ENCODE measurements at regions not wholly inside any gene's neighbourhood (a gene's known extent, or its start where the extent isn't known, plus 50 kb on each side); places are given as distances from the start of the nearest gene placed in this dataset.

- Histone ChIP-seq H3K9ac (ENCODE audit: low read depth in 1 of 2, low read length in 2 of 2) (no peak overlapping the region), H3K27me3 (ENCODE audit: control insufficient read depth in 1 of 2, insufficient read depth in 2 of 2, low read length in 2 of 2) (no peaks in the 10 kb centered on the region), H3K9me3 (ENCODE audit: control insufficient read depth in 1 of 2, low read length in 2 of 2) (no peaks in the 10 kb centered on the region), H3K27ac (ENCODE audit: low read depth, low read length) (peak overlapping the region; percentile 92), H3K4me3 (ENCODE audit: low read depth in 1 of 2, low read length in 2 of 2) (no peak overlapping the region), H3K36me3 (ENCODE audit: control insufficient read depth in 1 of 2, insufficient read depth in 2 of 2, low read length in 2 of 2) (no peaks in the 10 kb centered on the region), H3K4me1 (ENCODE audit: control insufficient read depth in 1 of 2, insufficient read depth in 2 of 2, low read length in 2 of 2) (peaks cover 60 to 63% of the 10 kb centered on the region in 2 donors)
Measured at GRCh38 chr1:234981758-234982157, 146.9 kb downstream of the TOMM20 start.

- peak overlapping the region; percentile 29 to 50 for H3K9ac ChIP-seq (ENCODE audit: low read depth in 1 of 2, low read length in 2 of 2)
- H3K27ac ChIP-seq (ENCODE audit: low read depth, low read length), result peak overlapping the region; percentile 92
- H3K36me3 ChIP-seq (ENCODE audit: control insufficient read depth in 1 of 2, insufficient read depth in 2 of 2, low read length in 2 of 2), result no peaks in the 10 kb centered on the region
- peak overlapping the region in 1 of 2 donors; percentile 19 for H3K4me3 ChIP-seq (ENCODE audit: low read depth in 1 of 2, low read length in 2 of 2)
- no peaks in the 10 kb centered on the region for H3K9me3 ChIP-seq (ENCODE audit: control insufficient read depth in 1 of 2, low read length in 2 of 2)
- no peaks in the 10 kb centered on the region for H3K27me3 ChIP-seq (ENCODE audit: control insufficient read depth in 1 of 2, insufficient read depth in 2 of 2, low read length in 2 of 2)
- peaks cover 66 to 68% of the 10 kb centered on the region in 2 donors for H3K4me1 ChIP-seq (ENCODE audit: control insufficient read depth in 1 of 2, insufficient read depth in 2 of 2, low read length in 2 of 2)
Measured at GRCh38 chr1:234980645-234981396, 147.8 kb downstream of the TOMM20 start.

GRCh38 chr1:234980291-234980644, 148.4 kb downstream of the TOMM20 start:
- Histone ChIP-seq H3K36me3 (ENCODE audit: control insufficient read depth in 1 of 2, insufficient read depth in 2 of 2, low read length in 2 of 2) (no peaks in the 10 kb centered on the region), H3K4me1 (ENCODE audit: control insufficient read depth in 1 of 2, insufficient read depth in 2 of 2, low read length in 2 of 2) (peaks cover 72 to 73% of the 10 kb centered on the region in 2 donors), H3K9ac (ENCODE audit: low read depth in 1 of 2, low read length in 2 of 2) (peak overlapping the region; percentile 29 to 50), H3K9me3 (ENCODE audit: control insufficient read depth in 1 of 2, low read length in 2 of 2) (no peaks in the 10 kb centered on the region), H3K4me3 (ENCODE audit: low read depth in 1 of 2, low read length in 2 of 2) (no peak overlapping the region), H3K27me3 (ENCODE audit: control insufficient read depth in 1 of 2, insufficient read depth in 2 of 2, low read length in 2 of 2) (no peaks in the 10 kb centered on the region), H3K27ac (ENCODE audit: low read depth, low read length) (peak overlapping the region; percentile 92)

GRCh38 chr1:234979296-234980279, 149.0 kb downstream of the TOMM20 start:
- Histone ChIP-seq H3K9me3 (ENCODE audit: control insufficient read depth in 1 of 2, low read length in 2 of 2) (no peaks in the 10 kb centered on the region), H3K36me3 (ENCODE audit: control insufficient read depth in 1 of 2, insufficient read depth in 2 of 2, low read length in 2 of 2) (no peaks in the 10 kb centered on the region), H3K27ac (ENCODE audit: low read depth, low read length) (peak overlapping the region; percentile 92), H3K4me3 (ENCODE audit: low read depth in 1 of 2, low read length in 2 of 2) (no peak overlapping the region), H3K4me1 (ENCODE audit: control insufficient read depth in 1 of 2, insufficient read depth in 2 of 2, low read length in 2 of 2) (peaks cover 74 to 77% of the 10 kb centered on the region in 2 donors), H3K27me3 (ENCODE audit: control insufficient read depth in 1 of 2, insufficient read depth in 2 of 2, low read length in 2 of 2) (no peaks in the 10 kb centered on the region), H3K9ac (ENCODE audit: low read depth in 1 of 2, low read length in 2 of 2) (peak overlapping the region; percentile 41 to 48)

- H3K9ac ChIP-seq (ENCODE audit: low read depth in 1 of 2, low read length in 2 of 2), result peak overlapping the region; percentile 56 to 67
- H3K4me3 ChIP-seq (ENCODE audit: low read depth in 1 of 2, low read length in 2 of 2), result peak overlapping the region; percentile 25 to 32
- peaks cover 75 to 79% of the 10 kb centered on the region in 2 donors for H3K4me1 ChIP-seq (ENCODE audit: control insufficient read depth in 1 of 2, insufficient read depth in 2 of 2, low read length in 2 of 2)
- no peaks in the 10 kb centered on the region for H3K27me3 ChIP-seq (ENCODE audit: control insufficient read depth in 1 of 2, insufficient read depth in 2 of 2, low read length in 2 of 2)
- no peaks in the 10 kb centered on the region for H3K9me3 ChIP-seq (ENCODE audit: control insufficient read depth in 1 of 2, low read length in 2 of 2)
- H3K36me3 ChIP-seq (ENCODE audit: control insufficient read depth in 1 of 2, insufficient read depth in 2 of 2, low read length in 2 of 2), result no peaks in the 10 kb centered on the region
- H3K27ac ChIP-seq (ENCODE audit: low read depth, low read length), result peak overlapping the region; percentile 92
Measured at GRCh38 chr1:234978397-234979295, 150.0 kb downstream of the TOMM20 start.

- Histone ChIP-seq H3K27me3 (ENCODE audit: control insufficient read depth in 1 of 2, insufficient read depth in 2 of 2, low read length in 2 of 2) (no peaks in the 10 kb centered on the region), H3K36me3 (ENCODE audit: control insufficient read depth in 1 of 2, insufficient read depth in 2 of 2, low read length in 2 of 2) (no peaks in the 10 kb centered on the region), H3K4me1 (ENCODE audit: control insufficient read depth in 1 of 2, insufficient read depth in 2 of 2, low read length in 2 of 2) (peaks cover 82 to 86% of the 10 kb centered on the region in 2 donors), H3K9ac (ENCODE audit: low read depth in 1 of 2, low read length in 2 of 2) (peak overlapping the region; percentile 56 to 67), H3K27ac (ENCODE audit: low read depth, low read length) (peak overlapping the region; percentile 87), H3K9me3 (ENCODE audit: control insufficient read depth in 1 of 2, low read length in 2 of 2) (no peaks in the 10 kb centered on the region), H3K4me3 (ENCODE audit: low read depth in 1 of 2, low read length in 2 of 2) (peak overlapping the region; percentile 25 to 32)
Measured at GRCh38 chr1:234977875-234978396, 150.7 kb downstream of the TOMM20 start.

- H3K27ac ChIP-seq (ENCODE audit: low read depth, low read length), result peak overlapping the region; percentile 28
- no peaks in the 10 kb centered on the region for H3K27me3 ChIP-seq (ENCODE audit: control insufficient read depth in 1 of 2, insufficient read depth in 2 of 2, low read length in 2 of 2)
- no peaks in the 10 kb centered on the region for H3K36me3 ChIP-seq (ENCODE audit: control insufficient read depth in 1 of 2, insufficient read depth in 2 of 2, low read length in 2 of 2)
- H3K4me1 ChIP-seq (ENCODE audit: control insufficient read depth in 1 of 2, insufficient read depth in 2 of 2, low read length in 2 of 2), result peaks cover 90 to 93% of the 10 kb centered on the region in 2 donors
- H3K9me3 ChIP-seq (ENCODE audit: control insufficient read depth in 1 of 2, low read length in 2 of 2), result no peaks in the 10 kb centered on the region
- H3K9ac ChIP-seq (ENCODE audit: low read depth in 1 of 2, low read length in 2 of 2), result no peak overlapping the region
- no peak overlapping the region for H3K4me3 ChIP-seq (ENCODE audit: low read depth in 1 of 2, low read length in 2 of 2)
Measured at GRCh38 chr1:234976861-234977680, 151.6 kb downstream of the TOMM20 start.

- no peak overlapping the region for H3K4me3 ChIP-seq (ENCODE audit: low read depth in 1 of 2, low read length in 2 of 2)
Measured at GRCh38 chr1:234975941-234976860, 152.4 kb downstream of the TOMM20 start.

More at GRCh38 chr1:234975941-234976860, 152.4 kb downstream of the TOMM20 start:
- H3K27me3 ChIP-seq (ENCODE audit: control insufficient read depth in 1 of 2, insufficient read depth in 2 of 2, low read length in 2 of 2), result no peaks in the 10 kb centered on the region
- H3K9ac ChIP-seq (ENCODE audit: low read depth in 1 of 2, low read length in 2 of 2), result peak overlapping the region in 1 of 2 donors; percentile 5
- no peaks in the 10 kb centered on the region for H3K36me3 ChIP-seq (ENCODE audit: control insufficient read depth in 1 of 2, insufficient read depth in 2 of 2, low read length in 2 of 2)
- H3K4me1 ChIP-seq (ENCODE audit: control insufficient read depth in 1 of 2, insufficient read depth in 2 of 2, low read length in 2 of 2), result peaks cover 91 to 93% of the 10 kb centered on the region in 2 donors
- no peaks in the 10 kb centered on the region for H3K9me3 ChIP-seq (ENCODE audit: control insufficient read depth in 1 of 2, low read length in 2 of 2)
- H3K27ac ChIP-seq (ENCODE audit: low read depth, low read length), result peak overlapping the region; percentile 28

Data from duodenal mucosa (tissue), 2 donors.